ENCODE measurements at regions not wholly inside any gene's neighbourhood (a gene's known extent, or its start where the extent isn't known, plus 50 kb on each side); places are given as distances from the start of the nearest gene placed in this dataset.
"Not testable (repeated sequence)": the region's sequence is repeated elsewhere in the genome, so short reads cannot be mapped to it uniquely, and the experiment has no call there.

GRCh38 chr6:6482256-6482655 lies 106.3 kb upstream of the LY86 start:
- DNase-seq: no peak

- DNase-seq: no peak
Observed at GRCh38 chr6:6483168-6483567, 105.4 kb upstream of the LY86 start.

- no peak for DNase-seq
Observed at GRCh38 chr6:6483733-6484132, 104.8 kb upstream of the LY86 start.

GRCh38 chr6:6484681-6485080 lies 103.8 kb upstream of the LY86 start:
- DNase-seq: no peak

GRCh38 chr6:6486595-6486994 lies 101.9 kb upstream of the LY86 start:
- DNase-seq: no peak

GRCh38 chr6:6491761-6492160 lies 96.8 kb upstream of the LY86 start:
- DNase-seq: no peak

- DNase-seq: no peak
Observed at GRCh38 chr6:6492675-6493074, 95.8 kb upstream of the LY86 start.

- not testable (repeated sequence) for DNase-seq
Observed at GRCh38 chr6:6494139-6494538, 94.4 kb upstream of the LY86 start.

GRCh38 chr6:6494677-6495076 lies 93.8 kb upstream of the LY86 start:
- peak; percentile 18 for DNase-seq

GRCh38 chr6:6495851-6496250 lies 92.7 kb upstream of the LY86 start:
- DNase-seq: no peak

GRCh38 chr6:6497541-6497940 lies 91.0 kb upstream of the LY86 start:
- no peak for DNase-seq

GRCh38 chr6:6497976-6498375 lies 90.5 kb upstream of the LY86 start:
- no peak for DNase-seq

- no peak for DNase-seq
Observed at GRCh38 chr6:6503191-6503590, 85.3 kb upstream of the LY86 start.

GRCh38 chr6:6505111-6505510 lies 83.4 kb upstream of the LY86 start:
- DNase-seq: no peak

GRCh38 chr6:6508643-6509042 lies 79.9 kb upstream of the LY86 start:
- DNase-seq: no peak

GRCh38 chr6:6509284-6509683 lies 79.2 kb upstream of the LY86 start:
- no peak for DNase-seq

- no peak for DNase-seq
Observed at GRCh38 chr6:6512711-6513110, 75.8 kb upstream of the LY86 start.

GRCh38 chr6:6515691-6516607 lies 72.6 kb upstream of the LY86 start:
- no peak for DNase-seq

GRCh38 chr6:6516666-6517458 lies 71.7 kb upstream of the LY86 start:
- no peak for DNase-seq

GRCh38 chr6:6518631-6519427 lies 69.7 kb upstream of the LY86 start:
- no peak for DNase-seq

- no peak for DNase-seq
Observed at GRCh38 chr6:6521961-6522482, 66.5 kb upstream of the LY86 start.

GRCh38 chr6:6522709-6523108 lies 65.8 kb upstream of the LY86 start:
- no peak for DNase-seq
